ENCODE measurements at regions not wholly inside any gene's neighbourhood (a gene's known extent, or its start where the extent isn't known, plus 50 kb on each side); places are given as distances from the start of the nearest gene placed in this dataset.

DNA sequence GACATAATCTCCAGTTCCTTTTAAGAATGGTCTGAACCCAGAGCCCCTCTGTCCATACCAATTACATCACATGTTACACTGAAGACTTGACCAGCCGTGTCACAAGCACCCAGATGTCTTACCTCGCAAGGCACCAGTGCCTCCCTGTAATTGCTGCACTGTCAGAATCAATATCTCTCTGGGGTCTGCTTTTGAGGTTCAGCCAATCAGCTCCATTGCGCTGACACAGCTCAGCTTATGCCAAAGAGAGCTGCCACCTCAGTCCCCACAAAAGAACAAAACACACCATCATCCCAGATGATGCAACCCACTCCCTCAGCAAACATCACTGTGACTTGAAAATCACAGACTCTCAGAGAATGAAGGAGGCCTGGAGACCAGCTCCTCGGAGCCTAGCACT is 82.5 kb upstream of the SORBS2 start:
- no peak for DNase-seq

DNA sequence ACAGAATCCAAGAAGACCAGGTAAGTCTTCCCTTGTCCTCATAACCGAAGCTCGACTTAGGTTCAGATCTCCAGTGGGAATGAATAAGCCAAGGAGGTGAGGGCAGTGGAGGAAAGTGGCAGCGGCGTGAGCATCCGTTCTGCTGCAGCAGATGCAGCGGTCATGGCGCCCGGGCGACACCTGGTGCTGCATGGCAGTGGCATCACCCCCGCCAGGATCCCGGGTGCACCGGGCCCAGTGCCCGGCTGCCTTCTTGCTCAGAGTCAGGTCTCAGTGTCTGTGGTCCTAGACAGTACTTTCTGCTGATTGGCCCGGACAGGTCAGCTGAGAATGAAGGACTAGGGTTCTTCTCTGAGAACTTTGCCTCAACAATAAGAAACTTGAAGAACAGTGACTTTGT is 83.4 kb upstream of the SORBS2 start:
- no peak for DNase-seq

DNA sequence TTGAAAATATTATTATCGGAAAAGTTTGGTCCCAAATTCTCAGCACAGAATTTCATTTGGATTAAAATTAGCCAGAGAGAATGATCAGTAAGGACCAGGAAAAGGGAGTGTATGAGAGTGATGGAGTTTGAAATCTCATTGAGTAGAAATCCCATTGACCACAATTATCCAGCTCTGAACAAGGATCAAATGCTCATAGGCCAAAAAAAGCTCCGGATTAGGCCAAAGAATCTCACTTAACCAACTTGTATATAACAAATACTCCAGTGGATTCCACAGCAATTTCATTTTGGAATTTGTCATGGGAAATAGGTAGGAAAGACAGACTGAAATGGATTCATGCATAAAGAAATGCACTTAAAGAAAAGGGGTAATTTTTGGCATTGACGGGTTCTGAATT is 83.9 kb upstream of the SORBS2 start:
- DNase-seq = no peak

DNA sequence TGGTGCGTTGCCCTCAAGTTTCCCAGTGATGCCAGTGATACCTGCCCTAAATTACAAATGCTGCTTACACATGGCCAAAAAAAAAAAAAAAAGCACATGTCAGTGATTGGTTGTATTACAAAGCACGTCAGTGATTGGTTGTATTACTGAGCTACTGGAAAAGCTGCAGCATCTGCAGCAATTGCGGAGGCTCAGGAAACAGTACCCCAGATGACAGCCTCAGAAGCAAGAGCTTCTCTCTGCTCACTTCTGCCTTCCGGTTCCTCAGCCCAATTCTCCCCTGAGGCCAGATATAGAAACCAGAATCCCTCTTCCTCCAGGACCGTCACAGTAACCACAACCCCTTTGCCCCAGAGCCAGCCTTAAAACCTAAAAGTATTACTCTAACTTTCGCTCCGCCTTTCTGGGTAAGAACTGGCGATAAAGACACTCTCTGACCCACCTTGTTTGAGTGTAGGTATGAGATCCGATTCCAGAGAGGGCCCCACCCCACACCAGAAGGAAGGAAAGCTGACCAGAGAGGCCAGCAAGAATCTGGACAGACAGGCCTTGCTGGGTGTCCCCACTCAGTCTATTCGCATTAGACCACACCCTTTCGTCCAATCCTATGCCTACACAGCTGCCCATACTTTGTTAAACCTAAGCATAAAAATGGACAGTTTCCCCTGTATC is 85.0 kb upstream of the SORBS2 start:
- no peak for DNase-seq

DNA sequence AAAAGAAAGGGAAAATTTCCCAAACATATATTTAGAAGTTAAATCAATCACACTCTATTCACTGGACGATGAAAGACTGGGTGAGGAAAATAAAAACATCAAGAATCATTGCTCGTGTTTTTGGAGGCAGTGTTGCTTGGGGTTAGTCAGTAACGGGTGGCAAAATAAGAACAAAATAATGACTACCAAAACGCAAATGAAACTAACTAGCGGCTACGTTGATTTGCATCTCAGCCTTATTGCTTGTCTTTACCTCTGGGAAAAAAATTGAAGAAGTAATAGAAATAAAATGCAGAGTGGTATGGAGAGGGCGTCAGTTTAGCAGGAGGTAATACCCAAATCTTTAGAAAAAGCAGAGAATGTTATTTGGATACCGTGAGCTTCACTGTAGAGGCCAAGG is 86.4 kb upstream of the SORBS2 start:
- no peak for DNase-seq

DNA sequence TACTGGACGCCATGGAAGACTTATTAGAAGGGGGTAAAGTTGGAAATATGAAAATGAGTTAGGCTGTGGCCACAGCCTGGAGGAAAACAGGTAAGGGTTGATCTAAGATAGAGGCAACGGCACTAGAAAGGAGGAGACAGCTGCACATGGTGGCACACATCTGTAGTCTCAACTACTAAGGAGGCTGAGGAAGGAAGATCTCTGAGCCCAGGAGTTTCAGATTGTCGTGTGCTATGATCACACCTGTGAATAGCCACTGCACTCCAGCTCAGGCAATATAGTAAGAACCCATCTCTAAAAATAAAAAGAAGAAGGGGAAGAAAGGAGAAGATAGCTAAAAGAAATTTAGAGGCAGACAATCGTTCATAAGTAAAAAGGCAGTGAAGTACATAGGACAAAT is 87.8 kb upstream of the SORBS2 start:
- no peak for DNase-seq

DNA sequence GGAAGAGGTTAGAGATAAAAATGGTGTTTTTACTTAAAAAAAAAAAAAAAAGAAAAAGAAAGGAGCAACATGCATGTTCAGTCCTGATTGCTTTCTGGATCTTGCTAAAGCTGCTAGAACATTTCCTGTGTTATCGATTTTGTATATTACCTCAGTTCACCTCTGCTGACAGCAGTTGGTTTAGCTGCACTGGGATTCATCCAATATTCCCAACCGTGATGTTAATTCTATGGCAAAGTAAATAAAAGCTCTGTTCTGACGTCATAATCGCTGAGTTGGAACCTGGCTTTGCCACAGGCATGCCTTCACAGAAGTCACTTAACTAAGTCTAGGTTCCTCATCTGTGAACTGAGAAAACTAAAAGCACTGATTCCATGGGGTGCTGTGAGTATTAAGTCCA is 90.7 kb upstream of the SORBS2 start:
- no peak for DNase-seq

DNA sequence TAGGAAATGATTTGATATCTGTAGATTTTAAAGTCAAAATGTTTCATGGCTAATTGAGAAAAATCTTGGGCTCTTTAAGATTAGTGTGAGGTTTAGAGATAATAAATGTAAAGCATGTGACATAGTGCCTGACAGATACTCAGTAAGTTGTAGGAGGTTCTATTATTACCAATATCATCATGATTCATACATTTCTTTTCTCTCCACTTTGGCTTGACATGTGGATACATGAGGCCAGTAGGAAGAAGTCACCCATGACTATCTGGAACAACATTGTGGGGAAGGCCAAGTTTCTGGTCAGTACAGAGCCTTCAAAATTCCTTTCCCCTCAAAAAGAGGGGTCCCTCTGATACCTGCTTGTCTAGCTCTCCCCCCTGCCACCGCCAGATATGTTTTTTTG is 91.2 kb upstream of the SORBS2 start:
- DNase-seq = no peak

DNA sequence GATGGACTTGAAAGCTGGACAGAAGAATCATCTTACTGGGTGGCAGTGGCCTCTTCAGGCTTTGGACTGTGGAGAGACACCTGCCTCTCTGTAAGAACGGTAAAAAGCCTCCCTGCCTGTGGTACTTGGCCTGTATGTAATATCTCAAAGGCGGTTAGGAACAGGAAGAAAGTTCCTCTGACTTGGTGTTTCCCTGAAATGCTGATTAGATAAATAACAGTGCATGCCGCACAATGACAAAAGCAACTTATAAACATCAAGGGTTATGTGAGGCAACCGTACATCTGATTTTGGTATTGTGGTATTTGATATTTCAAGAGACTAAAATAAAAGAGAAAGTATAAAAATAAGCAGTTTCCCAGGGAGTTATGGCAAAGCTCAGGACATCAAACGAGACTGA is 92.4 kb upstream of the SORBS2 start:
- DNase-seq = no peak

DNA sequence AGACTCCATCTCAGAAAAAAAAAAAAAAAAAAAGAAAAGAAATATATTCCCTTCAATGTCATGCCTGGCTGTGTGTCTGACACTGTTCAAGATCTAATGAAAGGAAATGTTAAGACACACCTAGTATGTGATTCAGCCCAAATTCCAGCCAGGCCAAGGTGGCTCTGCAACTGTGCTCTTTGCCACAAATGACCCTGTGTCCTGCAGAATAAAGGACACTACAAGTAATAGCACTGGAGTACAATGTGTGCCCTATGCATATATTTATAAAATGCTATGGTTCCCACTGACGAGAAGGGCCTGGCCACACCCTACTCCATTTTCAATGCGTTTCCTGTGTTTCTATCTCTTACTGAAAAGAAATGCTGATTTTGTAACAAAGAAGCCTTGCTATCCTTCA is 98.0 kb upstream of the SORBS2 start:
- no peak for DNase-seq

DNA sequence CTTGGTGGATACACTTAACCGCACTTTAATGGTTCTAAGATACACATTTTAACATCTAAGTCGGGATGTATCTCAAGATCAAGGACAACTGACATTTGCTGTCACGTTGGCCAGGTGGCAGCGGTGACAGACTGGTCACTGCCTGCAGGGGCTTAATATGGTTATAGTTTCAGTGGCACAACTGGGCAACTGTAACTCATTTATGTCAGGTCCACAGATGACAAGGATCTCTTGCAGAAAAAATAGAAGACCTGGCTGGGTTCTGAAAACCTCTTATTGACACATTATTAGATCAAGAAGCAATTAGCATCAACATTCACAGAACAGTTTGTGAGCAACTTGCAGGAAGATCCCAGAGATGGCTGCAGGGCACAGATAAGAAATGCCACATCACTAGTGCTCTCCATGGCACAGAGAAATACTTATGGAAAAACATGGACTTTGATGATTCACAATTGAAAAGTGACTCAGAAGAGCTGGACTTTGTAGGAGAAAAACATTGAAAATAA is 99.6 kb upstream of the SORBS2 start:
- no peak for DNase-seq

DNA sequence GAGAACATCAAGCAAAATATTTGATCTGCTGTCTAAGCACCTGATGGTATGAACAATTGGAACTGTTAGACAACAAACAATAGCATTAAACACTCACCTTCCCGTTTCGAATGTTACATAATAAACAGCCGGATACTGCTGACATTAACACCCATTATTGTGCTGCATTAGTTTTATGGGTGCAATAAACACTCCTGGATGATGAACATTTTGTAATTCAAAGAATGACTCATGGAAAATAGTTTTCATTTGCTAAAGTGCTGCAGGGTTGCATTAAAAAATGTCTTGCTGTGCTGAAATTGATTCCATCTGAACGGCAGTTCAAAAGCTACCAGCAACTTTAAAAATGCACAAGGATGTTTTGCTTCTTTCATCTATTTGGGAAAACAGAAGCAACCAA is 100.8 kb upstream of the SORBS2 start:
- DNase-seq = peak; percentile 62

DNA sequence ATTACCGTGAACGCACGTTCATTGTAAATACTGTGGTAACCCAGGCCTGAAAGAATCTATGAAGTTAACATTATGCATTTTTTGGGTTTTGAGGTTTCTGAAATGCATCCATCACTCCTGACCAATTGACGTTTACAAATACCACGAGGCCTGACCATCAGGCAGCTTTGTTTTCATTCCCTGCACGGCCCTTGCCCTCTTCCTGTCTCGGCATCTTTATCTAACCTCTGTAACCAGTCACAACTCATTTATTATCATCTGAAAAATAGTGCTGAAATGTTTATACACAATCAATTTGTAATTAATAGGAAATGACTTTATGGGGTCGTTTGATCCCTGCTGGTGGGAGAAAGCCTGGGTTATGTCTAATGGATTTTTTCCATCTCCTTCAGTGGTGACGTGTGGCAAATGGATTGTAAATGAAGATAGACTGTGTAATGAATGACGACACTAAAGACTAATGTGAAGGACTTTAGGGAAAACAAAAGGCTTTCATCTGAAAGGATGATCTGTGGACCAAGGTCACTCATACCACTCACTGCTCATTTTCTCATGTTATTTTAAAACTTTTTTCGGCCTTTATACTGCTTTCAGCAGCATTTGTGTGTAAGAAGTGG is 102.7 kb upstream of the SORBS2 start:
- no peak for DNase-seq

DNA sequence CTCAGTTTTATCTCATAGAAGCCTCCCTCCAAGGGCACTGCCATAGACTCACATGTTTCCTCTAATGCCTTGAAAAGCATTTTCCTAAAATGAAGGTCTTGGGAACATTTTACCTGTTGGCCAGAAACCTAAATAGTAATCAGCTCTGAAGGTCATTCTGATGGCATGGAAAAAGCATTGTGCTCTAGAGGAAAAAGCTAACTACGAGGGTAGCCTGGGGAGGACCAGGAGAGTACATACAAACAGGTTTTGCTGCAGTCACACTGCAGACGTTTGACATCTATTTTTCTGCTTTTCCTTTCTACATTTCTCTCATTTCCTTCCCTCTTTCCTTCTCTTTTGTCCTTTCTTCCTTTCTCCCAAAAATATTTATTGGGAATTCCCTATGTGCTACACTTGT is 103.3 kb upstream of the SORBS2 start:
- no peak for DNase-seq

DNA sequence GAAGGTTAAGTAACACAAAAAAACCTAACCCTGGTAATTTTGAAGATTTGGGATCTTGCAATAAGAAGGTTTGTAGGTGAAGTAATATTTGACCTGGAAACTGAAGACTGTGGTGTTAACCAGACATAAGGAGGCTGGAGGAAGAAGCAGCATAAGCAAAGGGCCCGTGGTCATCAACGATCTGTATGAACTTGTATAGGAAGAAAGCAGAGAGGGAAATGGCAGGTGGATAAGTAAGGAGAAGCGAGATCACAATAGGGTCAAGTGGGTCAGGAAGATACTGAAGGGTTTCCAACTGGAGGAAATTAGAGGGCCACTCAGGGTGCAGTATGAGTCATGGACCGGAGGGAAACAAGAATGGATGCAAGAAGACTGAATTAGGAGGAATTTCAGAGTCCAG is 103.8 kb upstream of the SORBS2 start:
- no peak for DNase-seq

DNA sequence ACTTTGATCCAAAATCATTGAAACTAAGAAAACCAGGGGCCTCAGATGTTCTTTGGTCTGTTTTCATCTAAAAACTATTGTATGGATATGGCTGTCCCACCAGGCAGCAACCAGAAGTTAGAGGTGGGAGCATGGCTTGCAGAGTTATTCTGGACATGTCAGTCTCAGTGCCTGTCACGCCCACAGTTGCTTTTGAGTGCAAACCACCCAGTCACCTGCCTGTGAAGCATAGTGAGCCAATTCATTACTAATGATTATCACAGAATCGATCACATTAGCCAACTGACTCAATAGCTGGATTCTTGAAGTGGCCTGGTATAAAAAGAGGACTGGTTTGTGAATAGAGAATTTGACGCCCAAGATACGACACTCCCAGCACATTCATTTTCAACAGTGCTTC is 104.2 kb upstream of the SORBS2 start:
- DNase-seq = no peak

DNA sequence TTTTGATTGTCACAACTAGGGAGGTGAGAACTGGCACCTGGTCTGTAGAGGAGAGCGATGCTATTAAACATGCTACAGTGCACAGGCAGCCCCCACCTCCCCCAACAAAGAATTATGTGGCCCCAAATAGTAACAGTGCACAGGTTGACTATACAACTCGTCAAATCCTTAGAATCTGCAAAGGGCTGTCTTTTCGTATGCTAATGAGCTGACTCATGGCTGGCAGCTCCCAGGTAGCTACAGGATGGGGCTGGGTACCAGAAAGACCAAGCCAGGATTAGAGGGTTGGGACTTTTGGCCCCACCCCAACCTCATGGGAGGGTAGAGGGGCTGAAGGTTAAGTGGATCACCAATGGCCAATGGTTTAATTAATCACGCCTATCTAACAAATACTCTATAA is 104.7 kb upstream of the SORBS2 start:
- no peak for DNase-seq

DNA sequence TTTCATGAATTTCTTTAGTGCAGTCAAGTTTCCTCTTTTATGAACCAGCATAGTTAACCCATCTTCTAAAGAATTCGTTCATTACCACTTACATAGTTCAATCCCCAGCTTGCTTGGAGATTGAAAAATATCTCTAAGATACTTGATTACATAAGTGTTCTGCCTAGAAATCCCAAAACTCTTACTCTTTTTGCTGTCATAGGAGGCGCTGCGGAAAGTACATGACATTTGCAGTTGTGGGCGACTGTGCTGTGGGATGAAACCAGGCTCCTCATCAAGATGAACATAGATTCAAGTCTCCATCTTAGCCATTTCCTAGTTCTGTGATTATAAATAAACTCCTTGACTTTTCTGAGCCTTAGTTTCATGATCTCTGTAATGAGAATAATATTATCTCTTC is 107.1 kb upstream of the SORBS2 start:
- DNase-seq = no peak

DNA sequence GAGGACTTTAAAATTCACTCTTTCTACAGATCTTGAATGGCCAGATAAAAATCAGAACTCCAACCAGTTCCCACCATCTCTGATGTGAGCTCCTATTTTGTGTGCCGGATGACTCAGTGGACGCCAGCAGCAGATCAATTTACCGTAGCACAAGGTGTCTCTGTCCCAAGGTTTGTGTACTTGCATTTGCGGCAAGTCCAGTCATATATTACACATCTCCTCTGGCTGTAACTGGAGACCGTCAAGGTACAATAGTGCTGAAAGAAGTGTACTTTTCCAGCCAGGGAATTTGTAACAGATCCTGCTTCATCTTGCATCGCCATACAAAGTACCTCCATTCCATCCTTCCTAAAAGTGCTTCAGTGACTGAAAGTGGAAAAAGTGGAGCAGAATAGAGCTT is 108.2 kb upstream of the SORBS2 start:
- DNase-seq = no peak

DNA sequence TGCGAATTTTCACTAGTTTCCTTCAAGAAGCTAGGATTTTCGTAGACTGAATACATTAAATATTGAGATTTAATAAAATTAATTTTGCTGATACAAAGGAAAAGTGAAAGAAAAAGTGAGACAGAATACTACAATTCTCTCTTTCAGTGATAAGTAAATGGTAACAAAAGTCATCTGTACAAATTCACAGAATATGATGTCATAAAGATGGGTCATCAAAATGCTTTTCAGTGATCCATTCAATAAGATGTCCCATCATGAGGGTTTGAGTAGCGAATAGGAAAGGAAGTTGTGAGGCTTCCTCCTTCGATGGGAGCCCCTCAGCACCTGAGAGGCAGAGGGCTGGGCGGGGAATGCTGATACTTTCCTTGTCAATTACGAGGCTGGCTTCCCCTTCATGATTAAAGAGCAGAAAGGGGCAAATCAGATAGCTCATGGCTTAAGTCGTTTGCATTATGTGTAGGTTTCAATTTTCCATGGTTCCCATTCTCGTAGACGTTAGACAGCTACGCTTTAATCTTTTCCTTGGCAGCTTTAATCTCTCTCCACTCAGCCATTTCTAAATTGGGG is 108.8 kb upstream of the SORBS2 start:
- no peak for DNase-seq

DNA sequence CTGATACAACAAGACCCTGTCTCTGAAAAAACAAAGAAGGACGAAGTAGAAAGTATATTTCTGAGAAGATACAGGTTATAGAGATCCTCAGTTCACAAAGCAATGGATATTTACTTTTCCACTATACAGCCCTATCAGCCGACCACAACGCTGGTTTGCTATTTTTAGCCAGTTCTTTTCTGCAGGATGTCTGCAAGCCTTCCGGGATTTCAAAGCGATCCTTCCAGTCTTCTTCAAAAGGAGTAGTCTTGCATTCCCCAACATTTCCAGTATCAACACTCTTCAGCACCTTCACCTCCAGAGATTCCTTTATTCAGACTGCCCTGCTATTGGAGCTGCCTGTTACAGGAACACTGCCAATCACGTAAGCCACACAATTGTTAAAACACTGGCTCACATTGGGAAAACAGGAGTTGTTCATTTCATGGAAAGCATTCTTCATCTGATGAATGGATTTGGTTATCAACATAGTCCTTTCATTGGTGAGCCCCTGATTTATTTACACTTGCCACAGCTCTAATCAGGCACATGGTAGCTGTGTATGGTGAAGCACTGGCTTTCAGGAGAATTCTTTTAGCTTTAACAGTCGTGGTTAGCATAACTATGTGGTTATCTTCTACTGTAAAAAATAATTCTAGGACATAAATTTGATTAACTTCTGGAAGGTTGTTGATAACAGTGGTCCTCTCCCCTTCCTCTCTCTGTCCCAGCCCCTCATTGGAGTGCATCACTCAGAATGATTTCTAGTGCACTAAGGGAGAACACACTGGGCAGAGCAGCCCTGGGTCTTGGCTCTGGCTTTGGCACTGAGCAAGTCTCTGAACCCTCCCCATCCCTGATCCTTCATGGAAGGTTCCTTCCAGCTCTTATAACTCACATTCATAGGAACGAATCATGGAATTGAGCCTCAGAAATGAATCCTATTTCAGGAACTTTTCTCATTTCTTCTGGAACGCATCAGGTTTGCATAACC is 109.9 kb upstream of the SORBS2 start:
- DNase-seq = no peak

DNA sequence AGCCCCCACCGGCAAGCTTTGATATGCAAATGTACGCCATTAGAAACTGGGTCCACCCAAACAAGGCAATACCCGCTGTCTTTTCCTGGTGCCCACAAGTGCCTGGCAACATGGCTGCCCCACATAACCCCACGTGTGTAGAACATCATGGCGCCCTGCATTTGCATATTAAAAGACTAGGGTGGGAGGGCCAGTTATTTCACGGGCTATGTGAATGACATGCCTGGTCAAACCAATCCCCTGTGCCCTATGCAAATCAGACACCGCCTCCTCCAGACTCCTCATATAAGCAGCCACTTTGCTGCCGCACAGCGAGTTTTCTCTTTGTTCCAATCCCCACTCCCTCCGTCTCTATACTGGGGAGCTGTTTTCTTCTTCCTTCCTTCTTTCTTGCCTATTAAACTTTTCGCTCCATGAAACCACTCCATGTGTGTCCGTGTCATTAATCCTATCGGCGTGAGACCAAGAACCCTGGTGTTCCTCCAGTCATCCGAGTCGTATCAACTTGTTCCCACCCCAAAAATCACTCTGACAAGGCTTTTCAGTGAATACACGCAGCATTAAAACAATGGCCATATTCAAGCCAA is 112.6 kb upstream of the SORBS2 start:
- no peak for DNase-seq

DNA sequence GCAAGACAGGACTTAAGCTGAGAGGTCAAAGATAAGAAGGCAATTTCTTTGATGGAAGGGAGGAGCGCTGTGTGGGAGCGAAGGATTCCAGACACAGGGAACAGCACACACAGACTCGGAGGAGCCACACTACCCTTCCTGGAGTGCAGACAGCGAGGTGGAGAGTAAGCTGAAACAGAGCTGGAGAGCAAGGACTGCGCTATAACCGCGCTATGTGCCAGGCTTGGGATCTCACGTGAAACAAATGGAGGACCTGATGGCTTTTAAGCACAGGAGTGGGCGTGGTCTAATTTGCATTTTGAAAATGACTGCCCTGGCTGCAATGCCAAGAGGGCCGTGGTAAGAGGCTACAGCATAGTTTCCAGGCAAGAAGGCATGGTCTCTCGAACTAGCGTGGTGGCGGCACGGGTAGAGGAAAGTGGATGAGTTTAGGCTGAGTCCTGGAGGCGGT is 113.9 kb upstream of the SORBS2 start:
- no peak for DNase-seq

All from NCI-H345 (cell line).